HG03135 (cell line): ENCODE measurements at regions not wholly inside any gene's neighbourhood (a gene's known extent, or its start where the extent isn't known, plus 50 kb on each side); places are given as distances from the start of the nearest gene placed in this dataset.
"Not testable (repeated sequence)": the region's sequence is repeated elsewhere in the genome, so short reads cannot be mapped to it uniquely, and the experiment has no call there.

ENCODE experiments used
- ATAC-seq: cut with Tn5 transposase; IDR thresholded peaks from one replicate; pipeline ENCODE4 v1.9.1; 2021; ENCODE audit warnings: mild to moderate bottlenecking, moderate library complexity; ENCODE audit not compliant: unreplicated experiment

DNA sequence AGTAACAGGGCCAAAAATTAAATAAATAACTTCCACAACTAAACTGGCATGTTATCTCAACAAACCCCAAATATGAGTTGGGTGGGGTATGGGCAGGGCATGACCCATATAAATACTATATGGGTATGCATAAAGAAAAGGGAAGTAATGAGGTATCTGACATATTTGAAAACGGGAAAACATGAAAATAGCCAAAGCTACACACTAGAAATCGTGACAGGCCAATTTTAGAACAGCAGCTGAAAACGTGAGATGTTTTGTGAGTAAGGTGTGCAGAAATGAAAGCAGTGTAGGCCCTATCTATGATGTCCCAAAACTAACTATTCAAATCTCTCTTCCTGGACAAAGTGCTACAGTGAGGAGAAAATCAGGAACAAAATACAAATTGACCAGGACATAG lies 537.9 kb upstream of the NR5A2 start:
- no peak for ATAC-seq

DNA sequence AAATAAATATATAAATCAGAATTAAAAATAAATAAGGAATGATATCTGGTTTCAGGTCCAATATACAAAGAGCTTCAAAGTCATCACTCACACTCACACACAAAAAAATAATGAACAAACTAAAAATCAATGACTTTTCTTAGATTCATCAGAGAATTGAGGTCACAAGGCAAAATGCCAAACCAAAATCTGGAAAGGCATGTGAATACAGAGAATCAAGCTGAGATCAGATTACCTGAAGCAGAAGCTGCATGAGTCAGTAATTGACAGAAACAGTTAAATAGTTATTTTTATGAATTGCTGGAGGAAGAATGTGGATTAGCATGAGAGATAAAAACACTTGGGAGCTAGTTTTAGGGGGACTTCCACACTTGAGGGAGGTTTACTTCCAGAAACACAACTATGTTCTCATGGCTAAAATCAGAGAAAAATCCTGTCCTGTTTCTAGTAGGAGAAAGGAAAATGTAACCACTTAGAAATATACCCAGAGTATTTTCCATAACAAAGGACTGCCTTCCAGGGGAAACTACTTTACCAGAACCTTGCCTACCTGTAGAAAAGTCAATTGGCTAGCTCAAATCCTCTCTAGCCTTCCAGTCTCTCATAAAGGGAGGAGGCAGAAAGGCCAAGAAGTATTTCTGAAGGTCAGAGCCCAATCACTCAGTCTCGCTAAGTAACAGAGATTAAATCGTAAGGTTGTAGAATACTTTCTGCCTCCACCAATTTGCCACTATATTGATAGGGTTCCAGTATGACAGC lies 536.6 kb upstream of the NR5A2 start:
- no peak for ATAC-seq

DNA sequence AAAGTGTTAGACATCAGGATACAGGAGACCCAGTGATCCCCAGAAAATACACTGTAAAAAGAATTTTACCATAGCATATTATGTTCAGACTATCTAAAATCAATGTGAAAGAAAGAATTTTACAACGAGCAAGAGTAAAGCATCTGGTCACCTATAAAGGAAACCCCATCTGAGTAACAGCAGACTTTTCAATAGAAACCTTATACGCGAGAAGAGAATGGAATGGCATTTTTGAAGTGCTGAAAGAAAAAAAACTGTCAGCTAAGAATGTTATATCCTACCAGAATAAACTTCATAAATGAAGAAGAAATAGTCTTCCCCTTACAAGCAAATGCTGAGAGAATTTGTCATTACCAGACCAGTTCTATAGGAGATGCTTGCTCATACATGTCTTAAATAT lies 532.1 kb upstream of the NR5A2 start:
- no peak for ATAC-seq

DNA sequence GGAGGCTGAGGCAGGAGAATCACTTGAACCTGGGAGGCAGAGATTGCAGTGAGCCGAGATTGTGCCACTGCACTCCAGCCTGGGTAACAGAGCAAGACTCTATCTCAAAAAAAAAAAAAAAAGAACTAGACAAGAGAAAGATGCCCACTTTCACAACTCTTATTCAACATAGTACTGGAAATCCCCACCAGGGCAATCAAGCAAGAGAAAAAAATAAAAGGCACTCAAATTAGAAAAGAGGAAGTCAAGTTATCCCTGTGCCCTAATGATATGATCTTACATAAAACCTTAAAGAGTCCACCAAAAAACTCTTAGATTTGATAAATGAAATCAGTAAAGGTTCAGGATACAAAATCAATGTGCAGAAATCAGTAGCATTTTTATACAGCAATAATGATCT lies 528.7 kb upstream of the NR5A2 start:
- ATAC-seq, result not testable (repeated sequence)

DNA sequence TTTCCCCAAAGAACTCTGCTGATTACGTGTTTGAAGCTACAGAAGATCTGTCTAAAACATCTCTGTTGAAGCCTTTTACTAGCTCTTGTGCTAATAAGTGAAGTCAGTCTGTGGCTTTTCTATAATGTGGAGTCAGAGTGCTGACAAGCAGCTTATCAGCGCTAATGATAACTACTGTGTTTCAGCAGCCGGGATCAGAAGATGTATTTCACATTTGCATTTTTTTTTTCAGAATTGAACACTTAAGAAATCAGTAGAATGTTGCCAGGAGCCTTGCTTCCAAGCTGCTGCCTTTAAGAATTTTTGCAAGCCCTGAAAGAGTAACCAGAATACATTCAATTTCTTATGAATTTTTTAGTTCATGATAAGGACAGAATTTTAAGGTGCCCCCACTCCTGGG lies 519.4 kb upstream of the NR5A2 start:
- ATAC-seq, result no peak

DNA sequence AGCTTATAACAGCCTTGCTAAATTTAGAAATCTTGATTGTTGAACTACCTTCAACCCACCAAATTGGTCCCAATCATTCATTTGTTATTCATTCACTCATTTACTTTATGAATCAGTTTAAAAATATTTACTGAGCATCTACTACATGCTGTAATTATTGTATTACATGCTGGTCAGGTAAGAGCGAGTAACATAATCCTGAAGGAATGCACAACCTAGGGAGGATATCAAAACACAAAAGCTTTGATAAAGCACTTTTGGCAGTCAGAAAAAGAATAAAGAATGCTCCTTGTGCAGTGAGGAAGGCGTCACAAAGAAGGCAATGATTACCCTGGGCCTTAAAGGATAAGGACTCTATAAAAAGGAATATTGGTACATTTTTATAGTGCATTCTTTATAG lies 518.9 kb upstream of the NR5A2 start:
- ATAC-seq, result no peak

DNA sequence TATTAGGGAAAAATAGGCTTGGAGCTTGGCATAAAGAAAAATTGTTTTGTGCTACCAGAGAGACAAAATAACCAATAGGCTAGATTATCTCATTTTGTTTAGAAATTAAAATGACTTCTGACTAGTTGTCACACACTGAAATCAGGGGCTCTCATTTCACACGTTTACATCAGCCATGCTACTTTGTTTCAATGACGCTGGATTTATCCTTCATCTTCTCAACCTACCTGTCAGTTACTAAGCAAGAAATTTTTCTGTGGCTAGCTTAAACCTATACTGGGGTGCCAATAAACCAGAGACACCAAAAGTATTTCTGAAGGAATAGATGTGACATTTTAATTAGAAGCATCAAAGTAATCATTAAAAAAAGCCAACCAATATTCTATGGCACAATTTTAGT lies 518.1 kb upstream of the NR5A2 start:
- no peak for ATAC-seq

DNA sequence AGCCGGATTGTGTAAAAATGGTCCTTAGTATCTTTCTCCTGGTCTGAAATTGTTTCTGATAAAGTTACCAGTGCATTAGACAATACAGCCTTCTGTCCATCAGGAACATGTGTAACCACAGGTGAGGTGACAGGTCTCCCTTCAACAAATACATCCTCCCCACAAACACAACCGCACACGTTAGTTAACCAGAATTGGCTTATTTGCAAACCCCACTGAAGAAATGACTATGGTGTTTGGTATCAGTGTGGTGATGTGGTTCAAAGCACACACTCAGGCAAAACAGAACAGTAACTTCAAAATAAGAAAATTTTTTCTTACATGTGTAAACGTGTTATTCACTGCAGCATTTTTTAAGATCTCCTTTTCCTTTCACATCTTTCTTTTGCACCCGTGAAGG lies 517.2 kb upstream of the NR5A2 start:
- peak; percentile 82 for ATAC-seq

DNA sequence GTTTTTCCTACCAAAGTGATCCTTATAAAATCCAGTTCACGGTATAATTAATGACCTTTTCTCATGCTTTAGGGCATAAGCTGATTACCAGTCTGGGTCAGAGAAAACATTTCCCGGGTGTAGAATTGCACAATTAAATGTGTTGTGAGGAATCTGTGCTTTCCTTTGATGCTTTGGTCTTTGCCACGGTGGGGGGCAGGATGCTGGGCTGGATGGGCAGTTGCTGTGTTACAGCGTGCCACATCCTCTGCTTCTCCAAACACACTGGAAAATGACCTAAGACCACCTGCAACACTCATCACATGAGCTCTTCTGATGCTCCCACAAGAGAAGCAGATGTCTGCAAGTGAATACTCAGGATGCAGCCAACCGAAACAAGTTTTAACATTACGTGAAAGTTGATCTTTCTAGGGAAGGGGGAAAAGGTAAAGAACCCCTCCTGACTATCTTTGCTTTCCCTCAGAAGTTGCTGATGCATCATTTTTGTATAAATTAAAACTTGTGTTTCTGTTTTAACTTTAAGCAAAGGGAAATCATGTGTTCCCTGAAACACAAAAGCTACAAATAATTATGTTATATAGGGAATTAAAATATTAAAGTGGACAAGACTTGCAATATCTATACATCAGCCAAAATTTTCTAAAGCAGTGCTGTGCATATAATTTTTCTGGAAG lies 515.3 kb upstream of the NR5A2 start:
- ATAC-seq, result no peak

DNA sequence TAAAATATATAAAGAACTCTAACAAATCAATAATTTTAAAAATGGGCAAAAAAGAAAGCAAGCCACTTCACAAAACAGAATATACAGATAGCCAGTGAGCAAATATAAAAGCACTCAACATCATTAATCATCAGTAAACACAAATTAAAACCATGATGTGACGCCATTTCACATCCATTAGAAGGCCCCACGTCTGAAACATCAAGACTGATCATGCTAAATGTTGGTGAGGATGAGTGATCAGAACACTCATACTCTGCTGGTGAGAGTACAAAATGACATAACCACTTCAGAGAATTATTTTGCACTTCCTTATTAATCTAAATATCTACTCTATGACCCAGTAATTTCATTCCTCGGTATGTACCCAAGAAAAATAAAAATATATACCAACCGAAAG lies 512.2 kb upstream of the NR5A2 start:
- no peak for ATAC-seq

DNA sequence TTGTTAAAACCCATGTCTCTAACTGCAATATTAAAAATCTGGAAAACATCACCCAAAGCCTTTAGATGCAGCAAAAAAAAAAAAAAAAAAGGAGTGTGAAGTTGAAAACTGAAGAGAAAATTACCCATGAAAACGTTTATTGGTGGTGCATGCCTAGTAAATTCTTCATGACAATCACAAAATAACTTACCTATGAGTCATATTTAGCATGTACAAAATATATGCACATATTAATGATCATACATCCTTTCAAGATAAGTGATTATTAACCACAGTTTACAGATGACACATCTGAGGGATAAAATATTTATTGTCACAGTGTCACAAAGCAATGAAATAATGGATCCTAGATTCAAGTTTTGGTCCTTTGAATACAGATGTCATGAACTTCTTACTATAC lies 505.2 kb upstream of the NR5A2 start:
- no peak for ATAC-seq

DNA sequence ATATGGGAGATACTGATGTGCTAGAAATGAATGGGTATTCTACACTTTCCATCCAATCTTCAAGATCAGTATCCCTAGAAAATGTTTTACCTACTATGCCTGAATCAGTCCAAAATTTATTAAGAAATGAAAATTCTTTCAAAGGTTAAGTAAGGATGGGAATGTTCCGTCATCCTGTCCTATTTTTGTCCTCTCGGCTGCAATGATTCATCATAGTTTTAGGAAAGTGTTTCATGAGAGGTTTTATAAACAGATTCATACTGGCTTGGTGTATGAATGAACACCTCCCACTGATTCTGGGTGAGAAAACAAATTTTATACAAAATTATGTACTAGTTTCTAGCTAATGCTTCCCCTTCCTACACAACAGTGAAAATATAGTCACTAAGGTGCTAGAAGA lies 504.6 kb upstream of the NR5A2 start:
- ATAC-seq, result no peak

DNA sequence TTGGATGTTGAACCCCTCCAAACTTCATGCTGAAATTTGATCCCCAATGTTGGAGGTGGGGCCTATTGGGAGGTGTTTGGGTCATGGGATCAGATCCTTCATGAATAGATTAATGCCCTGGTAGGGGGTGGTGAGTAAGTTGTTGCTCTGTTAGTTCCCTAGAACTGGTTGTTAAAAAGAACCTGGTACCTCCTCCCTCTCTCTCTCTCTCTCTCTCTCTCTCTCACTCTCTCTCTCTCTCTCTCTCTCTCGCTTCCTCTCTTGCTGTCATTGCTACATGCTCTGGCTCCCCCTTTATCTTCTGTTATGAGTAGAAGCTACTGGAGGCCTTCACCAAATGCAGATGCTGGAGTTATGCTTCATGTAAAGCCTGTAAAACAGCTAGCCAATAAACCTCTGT lies 498.2 kb upstream of the NR5A2 start:
- ATAC-seq, result no peak

DNA sequence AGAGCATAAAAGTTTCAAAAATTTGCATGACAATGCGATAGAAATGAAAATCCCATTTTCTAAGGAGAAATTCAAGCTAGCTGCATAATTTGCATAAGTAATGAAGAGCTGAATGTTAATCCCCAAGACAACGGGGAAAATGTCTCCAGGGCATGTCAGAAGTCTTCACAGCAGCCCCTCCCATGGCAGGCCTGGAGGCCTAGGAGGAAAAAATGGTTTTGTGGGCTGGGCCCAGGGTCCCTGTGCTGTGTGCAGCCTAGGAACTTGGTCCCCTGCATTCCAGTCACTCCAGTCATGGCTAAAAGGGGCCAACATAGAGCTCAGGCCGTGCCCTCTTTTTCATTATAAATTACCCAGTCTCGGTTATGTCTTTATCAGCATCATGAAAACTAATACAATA lies 494.1 kb upstream of the NR5A2 start:
- not testable (repeated sequence) for ATAC-seq

DNA sequence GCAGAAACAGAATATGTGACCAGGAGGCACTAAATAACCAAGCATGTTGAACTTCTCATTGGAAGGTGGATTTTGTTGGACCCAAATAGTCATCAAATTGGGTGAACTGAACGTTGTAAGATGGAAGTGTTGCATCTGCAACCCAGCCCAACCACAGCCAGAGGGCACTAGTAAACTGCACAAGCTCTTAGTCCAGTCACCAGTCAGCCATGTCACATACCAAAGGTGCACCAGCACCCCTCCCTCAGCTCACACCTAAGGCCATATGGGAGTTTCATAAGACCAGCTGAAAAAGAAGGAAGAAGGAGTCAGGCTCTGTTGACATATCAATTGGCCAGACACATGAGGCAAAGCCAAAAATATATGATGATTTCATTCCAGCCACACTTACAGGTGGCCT lies 481.7 kb upstream of the NR5A2 start:
- peak; percentile 12 for ATAC-seq

DNA sequence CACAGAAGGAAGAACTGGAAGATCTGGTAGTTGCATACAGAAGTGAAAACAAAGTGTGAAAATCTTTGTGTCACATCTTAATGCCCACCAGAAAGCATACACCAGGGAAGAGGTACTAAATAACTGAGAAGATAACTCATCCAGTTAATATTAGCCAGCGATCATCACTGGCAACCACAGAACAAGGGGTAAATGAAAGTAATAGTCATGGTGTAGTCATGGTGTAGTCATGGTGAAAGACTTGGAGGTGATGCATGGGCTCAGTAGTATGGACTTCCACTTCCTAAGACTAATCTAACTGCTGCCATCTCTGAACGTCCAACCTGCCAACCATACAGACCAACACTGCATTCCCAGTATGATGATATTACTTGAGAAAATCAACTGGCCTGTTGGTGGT lies 481.2 kb upstream of the NR5A2 start:
- ATAC-seq, result peak; percentile 70

DNA sequence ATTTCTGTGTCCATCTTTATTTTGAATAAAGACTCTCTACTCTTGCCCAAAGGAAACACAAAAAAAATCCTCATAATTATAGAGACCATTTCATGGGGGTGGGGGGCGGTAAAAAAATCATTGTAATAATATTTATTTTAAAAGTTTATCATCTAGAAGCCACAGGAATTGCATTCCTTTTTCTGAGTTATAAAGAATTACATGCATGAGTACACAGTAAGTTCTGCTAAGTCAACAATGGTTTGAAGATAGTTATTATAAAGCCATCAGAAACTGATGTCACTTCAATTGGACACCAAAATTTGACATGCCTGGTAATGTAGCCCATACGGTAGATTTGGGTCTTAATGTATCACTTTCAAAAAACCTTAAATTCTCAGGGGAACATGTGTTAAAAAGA lies 478.1 kb upstream of the NR5A2 start:
- ATAC-seq, result no peak

DNA sequence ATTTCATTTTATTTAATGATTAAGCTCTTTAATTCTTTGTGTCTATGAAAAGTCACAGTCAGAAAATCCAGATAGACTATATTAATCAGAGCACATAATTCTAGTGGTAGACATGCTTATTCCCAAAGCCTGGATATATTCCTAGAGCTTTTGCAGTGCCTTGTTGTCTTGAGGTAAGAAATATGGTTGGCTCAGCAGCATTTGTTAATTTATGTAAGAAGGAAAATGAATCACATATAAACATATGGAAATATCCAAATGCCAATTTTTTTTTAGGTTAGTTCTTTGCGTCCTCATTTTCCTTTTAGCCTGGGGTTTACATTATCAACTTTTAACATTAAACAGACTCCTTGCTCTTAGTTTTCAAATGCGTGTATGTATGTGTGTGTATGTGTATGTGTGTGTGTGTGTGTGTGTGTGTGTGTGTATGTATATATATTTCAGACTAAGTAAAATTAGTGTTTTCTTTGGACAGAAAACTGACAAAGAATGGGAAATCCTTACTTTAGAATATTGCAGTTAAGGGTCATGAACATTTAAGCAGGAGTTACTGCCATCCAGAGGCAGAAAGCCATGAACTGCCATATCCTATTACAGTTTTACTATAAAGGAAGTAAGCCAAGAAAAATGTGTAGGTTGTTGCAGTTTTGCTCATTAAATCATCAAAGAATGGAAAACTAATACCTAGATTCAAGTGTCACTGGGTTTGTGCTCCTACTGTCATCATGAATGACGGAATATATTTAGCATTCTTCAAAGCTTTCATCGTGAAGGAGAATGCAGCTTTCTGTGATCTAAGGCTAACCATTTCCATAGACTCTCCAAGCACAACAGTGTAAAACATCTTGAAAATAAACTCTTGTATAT lies 477.1 kb upstream of the NR5A2 start:
- ATAC-seq, result no peak

DNA sequence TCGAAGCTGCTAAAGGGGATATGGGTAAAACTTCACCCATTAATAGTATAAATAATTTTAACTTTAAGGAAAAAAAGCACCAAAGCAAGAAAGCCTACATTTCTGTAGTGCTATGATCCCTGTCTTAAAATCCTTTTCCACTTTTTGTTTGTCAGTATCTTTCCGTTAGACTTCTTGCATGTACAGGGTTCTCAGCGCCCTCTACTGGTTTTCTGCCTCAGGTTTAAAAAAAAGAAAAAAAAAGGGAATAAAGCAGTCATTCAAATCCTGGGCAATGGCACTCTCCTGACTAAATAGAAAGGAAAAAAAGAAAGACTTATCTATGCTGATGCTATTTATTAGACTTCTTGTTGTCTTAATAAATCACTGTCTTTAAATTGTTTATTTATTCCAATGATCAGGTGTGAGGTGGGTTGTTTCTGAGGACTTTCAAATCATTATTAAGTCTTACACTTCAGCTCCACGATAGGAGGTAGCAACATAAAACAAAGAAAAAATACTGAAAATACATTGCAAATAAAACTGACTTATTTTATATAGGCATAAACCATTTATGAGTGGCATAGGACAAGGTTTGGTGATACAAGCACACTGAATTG lies 475.4 kb upstream of the NR5A2 start:
- no peak for ATAC-seq

DNA sequence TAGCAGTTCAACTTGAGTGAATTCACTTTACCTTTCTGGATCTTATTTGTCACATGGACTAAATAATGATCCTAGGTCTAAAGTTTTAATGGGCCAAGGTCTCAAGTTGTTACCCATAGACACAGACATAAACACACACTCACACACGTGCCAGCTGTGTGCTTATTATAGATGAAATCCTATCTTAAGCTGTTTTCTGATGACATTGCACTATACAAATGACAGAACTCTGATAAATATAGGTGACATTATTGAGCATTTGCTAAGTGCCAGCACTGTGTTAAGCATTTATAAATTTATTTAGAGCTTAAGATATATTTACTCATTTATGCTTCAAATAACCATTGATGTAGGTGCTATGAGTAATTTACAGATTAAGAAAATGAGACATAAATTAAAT lies 474.4 kb upstream of the NR5A2 start:
- ATAC-seq, result no peak

DNA sequence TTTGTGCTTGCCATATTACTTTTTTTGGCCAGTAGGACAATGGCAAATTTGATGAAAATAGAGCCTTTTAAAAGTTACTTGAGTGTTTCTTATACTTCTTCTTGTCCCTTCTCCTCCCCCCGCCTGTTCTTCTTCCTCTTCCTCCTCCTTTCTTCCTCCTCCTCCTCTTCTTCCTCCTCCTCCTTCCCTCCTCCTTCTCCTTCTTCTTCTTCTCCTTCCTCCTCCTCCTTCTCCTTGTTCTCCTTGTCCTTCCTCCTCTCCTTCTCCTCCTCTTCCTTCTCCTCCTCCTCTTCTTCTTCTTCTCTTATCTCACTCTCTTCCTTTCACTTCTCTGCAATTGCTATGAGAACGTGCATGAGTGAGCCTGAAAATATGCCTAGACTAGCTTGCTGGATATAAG lies 466.2 kb upstream of the NR5A2 start:
- no peak for ATAC-seq
